Stimulated activated CD4-positive, alpha-beta T cell treated with anti-CD3 and anti-CD28 coated beads, Interleukin-2, amount 100 ng/mL, for 4 hours (primary cell): ENCODE measurements at regions not wholly inside any gene's neighbourhood (a gene's known extent, or its start where the extent isn't known, plus 50 kb on each side); places are given as distances from the start of the nearest gene placed in this dataset.
"Not testable (repeated sequence)": the region's sequence is repeated elsewhere in the genome, so short reads cannot be mapped to it uniquely, and the experiment has no call there.

ENCODE experiments used
- DNase-seq: peaks from one replicate; pipeline ENCODE4 v3.0.0-alpha.2; 2020; ENCODE audit warnings: low read depth

DNA sequence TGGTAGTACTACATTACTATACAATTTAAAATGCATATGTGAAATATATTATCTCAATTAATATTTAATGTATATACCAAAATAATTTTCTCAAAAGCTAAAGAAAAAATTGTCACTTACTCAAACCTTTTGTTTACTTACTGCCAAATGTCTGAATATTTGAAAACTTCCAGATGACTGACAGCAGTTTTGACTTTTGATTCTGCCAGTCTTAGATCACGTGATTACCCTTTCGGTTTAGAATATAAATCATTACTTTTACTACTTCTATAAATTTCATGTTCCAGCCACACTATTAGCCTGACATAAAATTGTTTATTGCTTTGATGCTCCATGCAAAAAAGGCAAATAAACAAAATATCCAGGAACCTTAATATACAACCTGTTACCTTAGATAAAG, 680.7 kb upstream of the ID4 start:
- no peak for DNase-seq

DNA sequence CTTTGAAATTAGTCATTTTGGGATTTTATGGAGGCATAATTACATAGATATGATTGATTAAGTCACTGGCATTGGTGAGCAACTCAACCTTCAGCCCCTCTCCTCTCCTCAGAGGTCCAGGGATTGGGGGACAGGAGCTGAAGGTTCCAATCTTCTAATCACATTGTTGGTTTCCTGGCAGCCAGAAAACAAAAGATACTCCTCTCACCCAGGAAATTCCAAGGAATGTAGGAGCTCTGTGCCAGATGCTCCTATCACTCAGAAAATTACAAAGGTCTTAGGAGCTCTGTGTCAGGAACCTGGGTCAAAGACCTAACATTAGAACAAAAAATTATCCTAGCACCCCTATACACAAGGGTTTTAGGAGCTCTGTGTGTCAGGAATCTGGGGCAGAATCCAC, 679.7 kb upstream of the ID4 start:
- DNase-seq = no peak

DNA sequence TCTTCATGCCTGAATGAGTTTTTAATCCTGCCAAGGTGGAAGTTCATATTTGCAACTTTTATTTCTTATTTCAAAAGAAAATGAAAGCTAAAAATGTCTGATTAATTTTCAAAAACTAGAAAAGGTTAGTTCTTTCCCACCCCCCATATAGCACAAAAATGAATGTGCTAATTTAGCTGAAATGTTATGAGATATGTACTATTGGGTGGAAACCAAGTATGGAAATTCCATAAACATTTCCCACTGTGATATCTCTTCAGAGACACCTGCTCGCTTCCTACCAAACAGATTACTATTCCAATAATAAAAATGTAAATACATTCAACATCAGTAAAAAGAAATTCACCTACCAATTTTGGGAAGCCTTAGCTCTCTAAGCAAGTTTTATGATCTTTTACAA, 678.6 kb upstream of the ID4 start:
- no peak for DNase-seq

DNA sequence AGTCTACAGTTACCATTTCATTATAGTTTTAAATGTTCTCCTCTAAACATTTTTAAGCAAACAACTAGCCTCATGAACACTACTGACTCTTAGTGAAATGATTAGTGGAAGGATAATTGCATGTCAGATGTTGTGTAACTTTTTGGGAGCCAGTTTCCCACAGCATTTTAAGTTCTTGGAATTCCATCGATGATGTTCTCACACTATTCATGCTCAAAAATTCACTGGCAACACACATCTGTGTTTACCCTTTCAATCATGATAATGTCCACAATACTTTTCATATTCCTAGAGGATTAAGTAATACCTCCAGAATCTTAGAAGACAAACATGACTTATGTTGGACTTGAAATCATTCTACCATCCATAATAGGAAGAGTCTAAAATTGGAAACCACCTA, 678.1 kb upstream of the ID4 start:
- DNase-seq = no peak

DNA sequence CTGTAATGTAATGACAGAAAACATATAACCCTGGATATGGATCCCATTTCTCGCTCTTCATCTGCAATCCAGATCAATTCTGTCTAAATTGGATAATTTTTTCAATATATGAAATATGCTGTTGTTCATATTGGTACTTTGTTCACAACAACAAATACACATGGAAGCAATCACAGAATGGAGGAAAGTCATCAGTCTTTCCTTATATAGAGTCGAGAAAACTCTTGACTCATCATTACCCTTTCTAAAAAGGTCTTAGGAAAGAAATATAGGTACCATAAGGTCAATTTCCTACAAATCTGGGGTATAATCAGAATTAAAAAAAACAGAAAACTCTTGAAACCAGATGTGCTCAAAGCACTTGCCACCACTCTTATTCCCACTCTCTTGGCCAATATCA, 677.6 kb upstream of the ID4 start:
- no peak for DNase-seq

DNA sequence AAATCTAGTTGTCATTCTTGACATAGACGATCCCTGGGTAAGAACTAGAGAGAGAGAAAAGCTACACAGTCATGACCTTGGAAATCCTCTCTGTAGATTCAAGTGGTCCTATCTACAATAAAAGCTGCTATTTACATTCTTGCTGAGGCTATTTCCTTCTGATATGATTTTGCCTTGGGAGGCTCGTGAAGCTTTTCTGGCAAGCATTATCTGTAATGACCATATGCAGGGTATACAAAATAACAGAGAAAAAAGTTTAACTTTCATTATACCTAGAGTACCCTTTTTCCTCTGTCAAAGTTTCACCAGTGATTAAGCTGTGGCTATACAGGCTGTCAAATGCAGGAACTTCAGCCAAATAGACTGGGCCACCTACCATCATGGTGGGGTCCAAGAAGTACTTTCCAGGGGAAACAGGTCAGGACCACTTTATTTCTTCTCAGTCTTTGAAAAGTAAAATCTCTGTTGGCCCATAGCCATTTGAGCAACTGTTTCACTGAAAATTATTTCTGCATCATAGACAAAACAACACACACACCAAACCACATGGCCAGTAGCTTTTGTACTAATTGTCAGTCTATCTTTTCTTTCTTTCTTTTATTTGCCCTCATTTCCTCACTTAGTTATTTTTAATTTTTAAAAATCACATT, 677.0 kb upstream of the ID4 start:
- no peak for DNase-seq

DNA sequence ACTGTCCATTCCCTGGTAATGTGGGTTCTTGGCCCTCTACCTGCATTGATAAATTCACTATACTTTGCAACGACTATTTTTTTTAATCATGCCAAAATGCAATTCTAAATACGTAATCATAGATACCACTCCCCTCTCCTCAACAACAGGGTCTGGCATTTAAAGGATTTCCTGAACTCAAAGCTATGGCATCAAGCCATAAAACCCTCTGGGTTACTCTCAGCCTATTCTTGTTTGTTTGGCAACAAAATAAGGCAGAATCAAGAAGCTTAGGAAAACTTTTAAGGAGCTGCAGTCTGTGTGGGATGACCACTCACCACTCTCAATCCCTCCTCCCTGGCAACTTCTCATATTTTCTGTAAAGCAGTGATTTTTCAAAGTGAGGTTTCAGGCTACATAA, 669.9 kb upstream of the ID4 start:
- no peak for DNase-seq

DNA sequence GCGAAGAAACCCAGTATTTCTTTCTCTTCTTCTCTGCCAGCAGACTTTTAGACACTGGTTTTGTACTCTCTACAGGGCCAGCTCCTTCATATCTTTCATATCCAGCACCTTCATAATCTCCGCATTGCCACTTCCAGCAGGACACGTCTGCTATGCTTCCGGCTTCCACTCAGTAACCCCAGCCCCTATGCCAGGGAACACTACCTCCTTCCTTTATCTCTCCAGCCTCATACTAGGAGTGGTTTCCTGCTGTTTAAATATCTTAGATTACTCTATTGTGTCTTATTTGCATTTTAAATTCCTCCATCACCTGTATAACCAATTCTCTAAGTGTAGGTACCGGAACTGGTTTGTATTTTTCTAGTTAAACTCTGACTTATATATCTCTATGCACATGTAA, 667.8 kb upstream of the ID4 start:
- DNase-seq = no peak

DNA sequence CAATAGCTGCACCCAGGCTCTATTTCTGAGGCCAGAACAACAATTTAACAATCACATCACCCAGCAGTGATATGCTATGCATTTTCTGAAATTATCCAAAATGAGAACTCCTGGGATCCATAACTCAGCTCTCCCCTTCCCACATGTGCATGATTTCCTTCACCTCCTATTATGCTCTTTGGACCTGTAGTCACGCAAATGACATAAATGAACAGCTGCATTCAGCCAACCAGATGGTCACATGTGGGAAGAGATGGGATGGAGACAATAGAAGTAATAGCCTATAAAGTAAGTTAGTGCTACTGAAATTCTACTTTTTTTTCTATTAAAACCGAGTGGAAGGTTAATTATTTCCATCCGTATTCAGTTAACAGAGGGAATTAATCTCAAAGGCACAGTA, 662.1 kb upstream of the ID4 start:
- DNase-seq = no peak

DNA sequence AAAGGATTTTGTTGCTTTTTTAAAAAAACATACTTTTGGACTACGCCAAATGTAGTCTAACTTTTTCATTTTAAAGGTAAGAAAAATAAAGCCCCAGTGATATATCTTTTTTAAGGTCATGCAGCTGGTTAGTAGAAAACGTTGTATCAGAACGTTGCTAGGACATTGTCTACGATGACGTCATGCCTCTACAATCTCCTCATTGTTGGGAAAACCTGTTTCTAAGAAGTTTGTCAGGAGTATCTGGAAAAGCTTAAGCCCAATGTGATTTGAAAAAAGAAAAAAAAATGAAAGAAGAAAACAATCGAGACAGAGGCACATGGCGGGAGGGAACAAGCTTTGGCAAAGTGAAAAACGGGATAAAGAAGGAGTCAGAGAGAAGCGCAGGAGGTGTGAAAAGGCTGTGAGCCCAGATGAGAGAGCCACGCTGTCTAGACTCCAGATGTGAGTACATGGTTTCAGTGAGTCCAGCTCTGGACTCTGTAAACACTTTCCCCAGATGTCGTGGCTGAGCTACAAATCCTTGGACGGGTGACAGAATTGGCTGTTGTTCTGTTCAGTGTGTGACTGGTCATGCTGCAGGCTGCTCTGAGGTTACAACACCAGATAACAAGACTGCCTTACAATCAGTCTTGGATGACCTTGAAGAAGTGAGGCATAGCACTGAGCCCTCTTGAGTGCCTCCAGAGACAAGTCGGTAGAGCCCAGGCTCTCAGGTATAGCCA, 656.7 kb upstream of the ID4 start:
- no peak for DNase-seq

DNA sequence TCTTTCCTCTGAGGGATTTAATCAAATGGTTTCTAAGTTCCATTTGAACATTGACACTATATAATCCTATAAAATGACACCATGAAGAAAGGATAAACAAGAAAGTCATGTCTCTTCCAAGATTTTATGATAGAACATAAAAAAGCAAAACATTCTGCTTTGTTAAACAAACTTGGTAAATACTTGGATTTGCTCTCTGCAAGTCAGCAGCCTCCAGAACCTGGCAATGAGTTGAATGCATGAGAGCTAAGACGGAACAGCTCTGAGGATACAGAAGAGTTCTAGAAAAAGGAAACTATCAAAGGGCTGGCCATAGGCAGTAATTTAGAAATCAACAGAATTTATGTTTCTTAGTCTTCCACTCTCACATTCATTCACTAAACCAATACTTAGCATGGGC, 656.0 kb upstream of the ID4 start:
- DNase-seq = no peak

DNA sequence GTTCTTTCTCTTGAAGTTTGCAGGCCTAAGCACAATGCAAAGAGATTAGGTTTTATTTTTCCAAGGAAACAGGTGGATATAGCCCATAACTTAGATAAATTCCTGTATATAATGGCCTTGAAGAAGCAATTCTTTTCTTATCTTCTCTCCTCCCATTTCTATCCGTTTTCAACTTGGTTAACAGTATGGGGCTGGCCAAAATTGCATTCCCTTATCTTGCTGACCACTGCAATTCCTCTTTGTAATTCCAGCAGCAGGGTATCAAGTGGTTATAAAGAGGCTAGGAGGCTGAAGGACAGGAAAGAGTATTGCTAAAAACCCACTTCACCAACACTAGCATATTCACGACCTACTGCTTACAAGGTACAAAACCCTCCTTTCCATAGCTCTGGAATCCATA, 643.5 kb upstream of the ID4 start:
- no peak for DNase-seq

DNA sequence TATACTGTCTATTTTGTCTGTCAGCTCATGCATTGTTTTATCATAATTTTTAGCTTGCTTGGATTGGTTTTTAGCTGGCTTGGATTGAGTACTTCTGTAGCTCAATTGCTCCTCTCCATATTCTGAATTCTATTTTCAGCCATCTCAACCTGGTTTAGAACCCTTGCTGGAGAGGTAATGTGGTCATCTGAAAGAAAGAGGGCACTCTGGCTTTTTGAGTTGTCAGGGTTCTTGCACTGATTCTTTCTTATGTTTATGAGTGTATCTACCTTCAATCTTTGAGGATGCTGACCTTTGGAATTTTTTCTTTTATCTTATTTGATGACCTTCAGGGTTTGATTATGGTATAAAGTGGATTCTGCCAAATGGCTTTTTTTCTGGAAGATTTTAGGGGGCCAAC, 632.7 kb upstream of the ID4 start:
- DNase-seq = no peak

DNA sequence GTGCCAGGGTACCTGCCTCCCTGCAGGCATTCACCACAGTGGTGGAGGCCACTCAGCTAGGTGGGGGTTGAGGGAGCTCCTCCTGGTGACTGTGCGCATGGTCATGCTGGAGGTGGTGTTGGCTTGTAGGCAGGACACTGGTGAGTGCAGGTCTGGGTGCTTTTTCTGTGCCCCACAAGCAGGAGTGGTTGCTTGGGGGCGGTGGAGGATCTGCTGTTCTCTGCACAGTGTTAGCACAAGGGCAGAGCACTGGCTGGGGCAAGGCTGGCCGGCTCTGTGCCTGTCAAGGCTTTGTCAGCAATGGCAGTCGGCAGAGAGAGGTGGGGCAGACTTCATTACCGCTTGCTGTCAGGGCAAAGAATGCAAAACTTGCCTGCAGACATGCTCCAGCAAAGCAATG, 632.1 kb upstream of the ID4 start:
- DNase-seq = no peak

DNA sequence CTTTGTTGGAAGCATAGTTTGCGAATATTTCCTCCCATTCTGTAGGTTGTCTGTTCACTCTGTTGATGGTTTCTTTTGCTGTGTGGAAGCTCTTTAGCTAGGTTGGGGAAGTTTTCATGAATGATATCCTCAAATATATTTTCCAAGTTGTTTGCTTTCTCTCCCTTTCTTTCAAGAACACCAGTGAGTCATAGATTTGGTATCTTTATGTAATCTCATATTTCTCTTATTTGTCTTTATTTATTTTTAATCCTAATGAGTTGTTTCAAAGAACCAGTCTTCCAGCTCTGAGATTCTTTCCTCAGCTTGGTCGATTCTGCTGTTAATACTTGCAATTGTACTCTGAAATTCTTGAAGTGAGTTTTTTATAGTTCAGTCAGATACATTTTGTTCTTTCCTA, 628.0 kb upstream of the ID4 start:
- DNase-seq = no peak

DNA sequence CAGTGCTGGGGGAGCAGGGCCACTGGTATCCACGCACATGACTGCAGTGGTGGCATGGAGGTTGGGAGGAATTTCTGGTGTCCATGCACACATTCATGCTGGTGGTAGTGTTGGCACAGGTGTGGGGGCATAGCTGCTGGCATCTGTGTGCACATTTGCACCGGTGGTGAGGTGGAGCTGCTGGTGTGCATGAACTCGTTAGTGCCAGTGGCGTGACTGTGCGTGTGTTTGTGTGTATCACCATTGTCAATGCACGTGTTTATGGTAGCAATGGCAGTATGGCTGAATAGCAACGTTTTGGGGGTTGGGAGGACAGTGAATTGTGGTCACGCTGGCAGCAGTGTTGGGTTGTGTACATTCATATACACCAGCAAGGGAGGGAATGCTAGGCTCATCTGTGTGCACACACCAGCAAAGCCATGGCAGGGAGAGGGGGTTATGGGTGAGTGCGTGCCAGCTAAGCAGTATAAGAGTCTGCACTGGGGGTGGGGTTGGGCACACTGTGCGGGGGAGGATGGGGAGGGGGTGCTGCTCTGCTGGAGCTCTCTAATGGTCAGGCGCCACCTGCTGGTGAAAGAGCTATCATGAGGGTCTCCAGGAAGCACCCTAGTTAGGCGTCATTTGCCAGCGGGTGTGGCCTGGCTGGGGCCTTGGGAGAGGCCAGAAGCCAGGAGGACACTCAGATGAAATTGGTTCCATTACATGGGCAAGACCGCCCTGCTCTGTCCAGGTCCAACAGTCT, 626.1 kb upstream of the ID4 start:
- DNase-seq = no peak

DNA sequence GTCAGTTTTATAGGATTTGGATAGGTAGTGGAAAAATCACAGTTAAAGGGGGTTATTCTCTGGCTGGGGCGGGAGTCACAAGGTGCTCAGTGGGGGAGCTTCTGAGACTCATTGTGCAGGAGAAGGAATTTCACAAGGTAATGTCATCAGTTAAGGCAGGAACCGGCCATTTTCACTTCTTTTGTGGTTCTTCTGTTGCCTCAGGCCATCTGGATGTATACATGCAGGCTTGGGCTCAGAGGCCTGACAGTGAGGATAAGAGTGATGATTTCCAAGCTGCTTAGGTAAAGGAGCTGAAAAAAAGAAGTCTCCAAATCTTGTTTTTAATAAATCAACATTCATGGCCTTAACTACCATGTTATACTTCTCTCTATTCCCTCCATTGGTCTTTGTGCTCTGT, 622.9 kb upstream of the ID4 start:
- DNase-seq = no peak

DNA sequence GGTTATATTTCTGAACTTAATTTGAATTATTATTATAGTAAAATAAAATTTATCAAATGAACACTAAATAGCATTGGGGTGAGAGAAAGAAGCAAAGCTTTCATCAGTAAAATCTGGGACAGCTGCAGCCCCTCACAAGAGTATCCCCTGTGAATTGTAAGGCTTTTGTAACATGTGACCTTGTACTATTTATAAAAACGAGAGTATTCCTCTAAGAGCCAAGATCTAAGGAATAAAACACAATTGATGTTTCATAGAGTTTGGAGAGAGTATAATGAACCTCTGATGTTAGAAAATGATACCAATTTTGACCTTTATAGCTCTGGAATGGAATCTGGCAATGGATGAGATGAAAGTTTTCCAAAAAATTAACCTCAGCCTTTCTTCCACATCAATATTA, 617.2 kb upstream of the ID4 start:
- DNase-seq = no peak

DNA sequence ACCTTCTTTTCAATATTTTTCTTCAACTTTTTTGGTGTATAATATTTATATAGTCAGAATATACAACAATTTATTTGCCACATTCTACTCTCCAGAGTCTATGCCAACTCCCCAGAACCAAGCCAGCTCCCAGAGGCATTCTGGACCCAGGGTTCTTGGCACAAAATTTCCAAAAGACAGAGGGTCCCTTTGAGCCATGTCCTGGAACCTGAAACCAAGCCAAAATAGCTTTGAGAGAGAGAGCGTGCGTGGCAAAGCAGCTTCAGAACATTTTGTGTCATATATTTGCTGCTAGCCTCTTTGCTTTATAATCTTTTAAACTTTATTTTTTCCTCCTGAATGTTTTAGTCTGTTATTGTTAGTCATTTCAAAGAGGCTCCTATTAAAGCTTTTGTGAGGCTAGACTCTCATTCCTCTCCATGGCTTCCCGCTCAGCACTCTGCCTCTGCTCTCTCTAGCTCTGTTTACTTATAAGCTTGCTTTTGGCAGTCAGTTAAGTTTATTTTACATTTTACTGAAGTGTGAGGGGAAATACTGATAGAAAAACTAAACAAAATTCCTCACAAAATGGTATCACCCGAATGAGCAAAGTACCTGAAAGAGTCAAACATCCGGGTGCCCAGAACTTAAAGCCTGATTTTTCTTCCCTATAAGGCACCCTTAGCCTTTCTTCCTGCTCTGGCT, 605.1 kb upstream of the ID4 start:
- no peak for DNase-seq

DNA sequence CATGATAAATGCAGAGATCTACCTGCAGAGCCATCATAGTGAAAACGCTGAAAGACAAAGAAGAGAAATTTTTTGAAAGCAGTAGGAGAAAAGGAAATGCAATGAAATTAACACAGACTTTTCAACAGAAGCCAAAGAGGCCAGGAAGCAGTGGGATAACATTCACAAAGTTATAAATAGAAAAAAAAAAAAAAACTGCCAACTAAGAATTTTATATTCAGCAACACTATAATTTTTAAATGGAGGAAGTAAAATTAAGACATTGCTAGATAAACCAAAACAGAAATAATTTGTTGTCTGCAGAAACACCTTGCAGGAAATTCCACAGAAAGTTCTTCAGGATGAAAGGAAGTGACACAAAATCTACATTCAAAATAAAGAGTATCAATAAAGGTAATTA, 591.5 kb upstream of the ID4 start:
- no peak for DNase-seq

DNA sequence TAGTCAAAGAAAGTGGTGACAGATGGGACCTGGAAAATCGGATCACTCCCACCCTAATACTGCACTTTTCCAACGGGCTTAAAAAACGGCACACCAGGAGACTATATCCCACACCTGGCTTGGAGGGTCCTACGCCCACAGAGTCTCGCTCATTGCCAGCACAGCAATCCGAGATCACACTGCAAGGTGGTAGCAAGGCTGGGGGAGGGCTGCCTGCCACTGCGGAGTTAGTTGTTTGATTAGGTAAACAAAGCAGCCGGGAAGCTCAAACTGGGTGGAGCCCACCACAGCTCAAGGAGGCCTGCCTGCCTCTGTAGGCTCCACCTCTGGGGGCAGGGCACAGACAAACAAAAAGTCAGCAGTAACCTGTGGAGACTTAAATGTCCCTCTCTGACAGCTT, 590.0 kb upstream of the ID4 start:
- not testable (repeated sequence) for DNase-seq

DNA sequence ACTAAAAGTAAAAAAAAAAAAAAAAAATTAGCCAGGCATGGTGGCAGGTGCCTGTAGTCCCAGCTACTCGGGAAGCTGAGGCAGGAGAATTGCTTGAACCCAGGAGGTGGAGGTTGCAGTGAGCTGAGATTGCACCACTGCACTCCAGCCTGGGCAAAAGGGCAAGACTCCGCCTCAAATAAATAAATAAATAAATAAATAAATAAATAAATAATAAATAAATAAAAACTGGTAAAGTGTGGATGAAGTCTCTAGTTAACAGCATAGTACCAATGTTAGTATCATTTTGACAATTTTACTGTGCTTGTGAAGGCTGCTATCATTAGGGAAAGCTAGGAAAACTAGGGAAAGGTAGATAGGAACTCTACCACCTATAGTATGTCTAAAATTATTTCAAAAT, 581.0 kb upstream of the ID4 start:
- not testable (repeated sequence) for DNase-seq

DNA sequence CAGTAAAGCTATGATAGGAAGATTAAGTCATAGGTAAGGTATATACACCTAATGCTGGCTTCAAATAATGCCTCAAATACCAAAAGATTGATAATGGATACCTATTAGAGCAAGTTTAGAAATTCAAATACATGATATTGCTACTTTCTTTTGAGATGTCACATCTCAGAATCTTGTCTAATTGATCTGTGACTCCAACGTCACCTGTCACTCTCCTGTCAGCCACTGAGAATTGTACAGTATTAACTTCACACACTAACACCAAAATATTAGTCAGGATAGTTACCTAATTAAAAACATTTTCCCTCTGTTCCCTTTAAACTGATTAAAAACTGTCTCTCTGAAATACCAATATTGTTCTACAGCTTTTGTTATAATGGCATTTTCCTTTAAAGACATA, 575.5 kb upstream of the ID4 start:
- DNase-seq = no peak
